ENCODE measurements at regions not wholly inside any gene's neighbourhood (a gene's known extent, or its start where the extent isn't known, plus 50 kb on each side); places are given as distances from the start of the nearest gene placed in this dataset.

DNA sequence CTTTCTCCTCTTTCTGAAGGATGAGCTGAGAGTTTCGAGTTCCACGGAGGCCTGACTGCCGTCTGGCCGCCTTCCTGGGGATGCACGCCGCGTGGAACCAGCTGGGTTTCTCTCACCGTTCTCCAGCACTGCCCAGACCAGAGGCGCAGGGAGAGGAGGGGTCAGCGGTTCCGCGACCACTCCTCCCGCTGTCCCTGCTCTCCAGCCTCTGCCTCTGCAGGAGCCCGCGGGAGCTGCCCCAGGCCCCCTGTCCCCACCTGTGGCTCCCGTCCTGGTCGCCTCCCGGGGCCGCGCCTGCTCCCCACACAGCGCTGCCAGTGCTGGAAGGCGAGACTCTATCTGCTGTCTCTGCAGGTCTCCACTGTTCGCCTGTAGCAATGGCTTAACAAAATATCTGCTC, 106.8 kb upstream of the AFDN start:
- in situ Hi-C loops (cut with HindIII; ENCODE audit: low sequenced_read_pairs), result no loop called here
- H3K4me3 ChIP-seq (ENCODE audit: low read depth, low read length), result no peak overlapping the region
- DNase-seq (ENCODE audit: low read depth, low spot score), result no peak
- TF ChIP-seq, protein P1, sequence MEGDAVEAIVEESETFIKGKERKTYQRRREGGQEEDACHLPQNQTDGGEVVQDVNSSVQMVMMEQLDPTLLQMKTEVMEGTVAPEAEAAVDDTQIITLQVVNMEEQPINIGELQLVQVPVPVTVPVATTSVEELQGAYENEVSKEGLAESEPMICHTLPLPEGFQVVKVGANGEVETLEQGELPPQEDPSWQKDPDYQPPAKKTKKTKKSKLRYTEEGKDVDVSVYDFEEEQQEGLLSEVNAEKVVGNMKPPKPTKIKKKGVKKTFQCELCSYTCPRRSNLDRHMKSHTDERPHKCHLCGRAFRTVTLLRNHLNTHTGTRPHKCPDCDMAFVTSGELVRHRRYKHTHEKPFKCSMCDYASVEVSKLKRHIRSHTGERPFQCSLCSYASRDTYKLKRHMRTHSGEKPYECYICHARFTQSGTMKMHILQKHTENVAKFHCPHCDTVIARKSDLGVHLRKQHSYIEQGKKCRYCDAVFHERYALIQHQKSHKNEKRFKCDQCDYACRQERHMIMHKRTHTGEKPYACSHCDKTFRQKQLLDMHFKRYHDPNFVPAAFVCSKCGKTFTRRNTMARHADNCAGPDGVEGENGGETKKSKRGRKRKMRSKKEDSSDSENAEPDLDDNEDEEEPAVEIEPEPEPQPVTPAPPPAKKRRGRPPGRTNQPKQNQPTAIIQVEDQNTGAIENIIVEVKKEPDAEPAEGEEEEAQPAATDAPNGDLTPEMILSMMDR (IDR thresholded peaks at IDR 0.05; ENCODE audit: low read depth, low read length), result no peak

DNA sequence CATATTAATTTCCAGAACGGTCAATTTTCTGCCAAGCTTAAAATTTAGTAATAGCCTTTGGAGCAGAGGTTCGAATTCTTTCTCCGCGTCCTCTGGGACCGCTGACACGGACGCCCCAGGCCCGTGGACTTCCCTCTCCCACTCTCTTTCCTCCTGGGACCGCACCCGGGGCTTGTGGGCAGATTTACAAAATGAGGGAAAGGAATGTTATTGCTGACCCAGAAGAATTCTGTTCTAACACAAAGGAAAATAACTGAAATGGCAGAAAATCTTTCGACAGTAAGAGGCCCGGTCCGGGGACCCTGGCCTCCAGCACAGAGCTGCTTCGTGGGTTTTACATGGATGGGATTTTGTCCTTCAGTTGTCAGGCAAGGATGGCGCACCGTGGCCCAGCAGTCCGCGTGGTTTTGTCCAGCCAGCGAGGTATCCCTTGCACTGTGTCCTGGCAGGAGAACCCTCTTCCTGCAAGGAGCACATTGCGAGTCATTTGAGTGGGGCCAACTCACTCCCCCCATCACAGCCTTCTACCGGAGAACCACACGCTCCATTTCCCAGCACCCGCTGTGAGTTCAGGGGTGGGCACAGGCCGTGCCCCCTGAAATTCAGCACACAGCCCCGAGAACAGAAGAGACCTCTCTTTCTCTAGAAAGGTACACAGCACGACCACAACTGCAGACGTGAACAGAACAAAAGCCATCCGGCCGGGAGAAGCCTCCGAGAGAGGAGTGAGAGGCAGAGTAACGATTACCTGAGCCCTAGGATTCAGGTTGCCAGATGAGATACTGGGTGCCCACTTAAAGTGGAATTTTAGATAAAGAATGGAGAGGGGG, 106.0 kb upstream of the AFDN start:
- TF ChIP-seq, protein P1 (IDR thresholded peaks at IDR 0.05; ENCODE audit: low read depth, low read length), result no peak
- in situ Hi-C loops (cut with HindIII; ENCODE audit: low sequenced_read_pairs), result no loop called here
- DNase-seq (ENCODE audit: low read depth, low spot score), result no peak
- no peak overlapping the region for H3K4me3 ChIP-seq (ENCODE audit: low read depth, low read length)

DNA sequence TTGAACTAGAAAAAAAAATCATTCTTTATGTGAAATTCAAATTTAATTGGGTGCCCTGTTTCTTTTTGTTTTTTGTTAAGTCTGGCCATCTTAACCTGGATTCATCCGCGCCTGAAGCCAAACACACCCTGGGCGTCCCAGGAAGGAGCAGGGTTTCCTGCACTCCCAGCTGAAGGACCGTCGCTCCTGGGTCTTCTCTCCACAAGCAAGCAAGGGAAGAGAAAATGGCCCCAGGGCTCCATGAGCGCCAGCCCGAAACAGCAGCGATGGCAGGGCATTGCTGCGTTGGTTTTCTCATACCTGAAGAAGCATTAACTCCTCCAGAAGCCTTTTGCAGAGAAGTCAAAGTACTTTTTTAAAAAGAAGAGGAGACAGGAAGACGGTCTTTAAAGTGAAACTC, 105.4 kb upstream of the AFDN start:
- TF ChIP-seq, protein P1 (IDR thresholded peaks at IDR 0.05; ENCODE audit: low read depth, low read length), result no peak
- DNase-seq (ENCODE audit: low read depth, low spot score), result no peak
- in situ Hi-C loops (cut with HindIII; ENCODE audit: low sequenced_read_pairs), result no loop called here
- H3K4me3 ChIP-seq (ENCODE audit: low read depth, low read length), result no peak overlapping the region

DNA sequence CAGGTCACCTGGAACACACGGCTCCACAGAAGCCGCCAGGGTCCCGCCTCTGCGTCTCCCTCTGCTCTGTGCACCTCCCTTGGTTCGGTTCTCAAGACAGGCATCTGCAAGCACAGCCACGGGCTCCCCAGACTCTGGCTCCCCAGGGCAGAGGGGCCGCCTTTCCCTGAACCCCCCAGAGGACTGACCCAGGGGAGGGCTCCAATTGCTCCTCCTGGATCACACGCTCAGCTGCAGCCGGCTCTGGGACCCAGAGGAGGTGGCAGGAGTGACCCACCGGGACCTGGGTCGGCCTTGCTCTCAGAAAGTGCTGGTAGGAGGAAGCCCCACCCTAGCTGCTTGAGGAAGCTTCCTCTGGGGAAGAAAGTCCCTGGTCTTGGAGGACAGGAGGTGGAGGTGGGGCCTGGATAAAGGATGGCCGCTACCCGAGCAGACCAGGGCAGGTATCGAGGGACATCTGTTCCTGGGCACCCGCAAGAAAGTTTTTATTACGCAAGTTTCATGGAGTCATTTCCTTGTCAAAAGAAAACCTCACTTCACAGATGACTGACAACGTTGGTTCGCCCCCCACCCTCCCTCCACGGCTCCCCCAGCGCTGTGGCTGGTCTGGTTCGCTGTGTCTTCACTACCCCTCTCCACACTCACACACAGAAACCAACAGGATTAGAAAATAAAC, 103.9 kb upstream of the AFDN start:
- no peak for DNase-seq (ENCODE audit: low read depth, low spot score)
- no peak overlapping the region for H3K4me3 ChIP-seq (ENCODE audit: low read depth, low read length)
- TF ChIP-seq, protein P1 (IDR thresholded peaks at IDR 0.05; ENCODE audit: low read depth, low read length), result no peak
- in situ Hi-C loops (cut with HindIII; ENCODE audit: low sequenced_read_pairs), result no loop called here

DNA sequence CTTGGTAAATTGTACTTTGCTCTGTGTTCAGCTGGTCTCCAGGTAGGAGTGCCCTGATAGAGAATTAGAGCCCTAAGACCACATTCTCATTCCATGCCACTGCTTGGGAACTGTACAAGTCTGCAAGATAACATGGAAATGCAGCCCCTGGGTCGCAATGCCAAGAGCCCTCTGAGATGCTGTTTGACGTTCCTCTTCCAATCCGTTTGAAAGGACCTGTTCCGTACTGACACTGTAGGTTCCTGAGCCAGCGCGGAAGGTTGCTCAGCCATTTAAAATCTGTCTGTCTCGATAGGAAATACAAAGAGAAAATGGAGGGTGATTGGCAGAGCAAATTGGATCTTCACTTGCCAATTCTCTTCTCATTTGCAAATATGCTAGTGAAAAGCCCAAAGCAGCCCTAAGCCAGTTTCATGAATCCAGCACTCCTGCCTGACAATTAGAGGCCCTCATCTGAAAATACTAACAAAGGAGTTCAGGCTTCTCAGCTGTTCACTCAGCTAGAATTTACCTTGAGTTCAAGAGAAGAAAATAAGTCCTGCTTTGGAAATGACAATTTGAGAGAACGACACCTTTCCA, 100.6 kb upstream of the AFDN start:
- H3K4me3 ChIP-seq (ENCODE audit: low read depth, low read length), result no peak overlapping the region
- TF ChIP-seq, protein P1 (IDR thresholded peaks at IDR 0.05; ENCODE audit: low read depth, low read length), result no peak
- in situ Hi-C loops (cut with HindIII; ENCODE audit: low sequenced_read_pairs), result no loop called here
- DNase-seq (ENCODE audit: low read depth, low spot score), result no peak

DNA sequence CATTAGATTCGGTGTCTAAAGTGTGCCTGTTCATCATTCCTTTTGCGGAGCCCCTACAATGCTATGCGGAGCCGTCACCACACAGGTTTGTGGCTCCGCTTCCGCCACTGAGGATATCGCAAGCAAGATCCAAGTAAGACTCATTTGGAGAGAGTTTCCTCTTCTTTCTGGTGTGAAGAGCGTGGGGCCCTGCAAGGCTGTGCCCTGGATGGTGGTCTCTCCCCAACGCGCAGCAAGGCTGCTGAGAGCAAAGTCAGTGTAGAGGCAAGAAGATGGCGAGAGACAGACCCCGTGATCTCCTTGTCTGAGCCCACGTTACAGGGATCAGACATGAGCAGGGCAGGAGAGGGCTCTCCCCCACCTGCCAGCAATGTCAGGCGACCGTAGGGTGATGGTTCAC, 96.3 kb upstream of the AFDN start:
- in situ Hi-C loops (cut with HindIII; ENCODE audit: low sequenced_read_pairs), result no loop called here
- TF ChIP-seq, protein P1 (IDR thresholded peaks at IDR 0.05; ENCODE audit: low read depth, low read length), result no peak
- no peak overlapping the region for H3K4me3 ChIP-seq (ENCODE audit: low read depth, low read length)
- no peak for DNase-seq (ENCODE audit: low read depth, low spot score)

Measured in astrocyte of the spinal cord (primary cell).